Peyer's patch (tissue), 4 donors: ENCODE measurements at regions not wholly inside any gene's neighbourhood (a gene's known extent, or its start where the extent isn't known, plus 50 kb on each side); places are given as distances from the start of the nearest gene placed in this dataset.

Source experiments
- DNase-seq, 3 donors: peaks; one replicate each; pipeline ENCODE4 v3.0.0-alpha.2; 2017 to 2019
- H3K27ac ChIP-seq, 4 donors: fragments of 200-600 bp; sonication (generic); one replicate each; pipeline ENCODE4 v1.5.1; 2016 to 2019
- H3K27me3 ChIP-seq, 2 donors: fragments of 200-600 bp; sonication (generic); one replicate each; pipeline ENCODE4 v1.5.1; 2019
- H3K36me3 ChIP-seq, 3 donors: fragments of 200-600 bp; sonication (generic); one replicate each; pipeline ENCODE4 v1.5.1; 2016 to 2019
- H3K4me1 ChIP-seq, 4 donors: fragments of 200-600 bp; sonication (generic); one replicate each; pipeline ENCODE4 v1.5.1; 2016 to 2019
- H3K4me3 ChIP-seq, 4 donors: fragments of 200-600 bp; sonication (generic); 1 replicate in 3 of 4; 2 replicates in 1 of 4; pipeline ENCODE4 v1.5.1; 2016 to 2019; ENCODE audit warnings: mild to moderate bottlenecking in 1 of 4
- H3K9me3 ChIP-seq, 4 donors: fragments of 200-600 bp; sonication (generic); one replicate each; pipeline ENCODE4 v1.5.1; 2016 to 2019; ENCODE audit warnings: mild to moderate bottlenecking in 1 of 4
- CTCF ChIP-seq, 6 experiments: fragments of 450-650 bp in 4 of 6; fragments of 200-600 bp in 2 of 6; sonication (generic) in 1 of 6; IDR thresholded peaks; one replicate each; pipeline ENCODE4 v1.5.1; 2017 to 2019; ENCODE audit warnings: antibody characterized with exemption in 6 of 6, mild to moderate bottlenecking in 3 of 6, moderate library complexity in 1 of 6
- POLR2A ChIP-seq, 2 donors: fragments of 450-650 bp; IDR thresholded peaks; one replicate each; pipeline ENCODE4 v1.5.1; 2017; ENCODE audit warnings: antibody characterized with exemption in 2 of 2, mild to moderate bottlenecking in 2 of 2, moderate library complexity in 2 of 2

GRCh38 chr3:145058483-145058882 lies 1086.9 kb downstream of the DIPK2A start:
- no peak overlapping the region for H3K27ac ChIP-seq
- H3K4me1 ChIP-seq: no peaks in the 10 kb centered on the region
- no peak overlapping the region for H3K4me3 ChIP-seq
- H3K27me3 ChIP-seq: no peaks in the 10 kb centered on the region
- TF ChIP-seq POLR2A (IDR thresholded peaks at IDR 0.05): no peak
- no peak for TF ChIP-seq CTCF (IDR thresholded peaks at IDR 0.05)
- no peaks in the 10 kb centered on the region for H3K36me3 ChIP-seq
- no peak for DNase-seq
- peaks cover 0 to 4% (median 1%) of the 10 kb centered on the region in 4 donors for H3K9me3 ChIP-seq

GRCh38 chr3:145063616-145064015 lies 1092.0 kb downstream of the DIPK2A start:
- no peak for TF ChIP-seq POLR2A (IDR thresholded peaks at IDR 0.05)
- TF ChIP-seq CTCF (IDR thresholded peaks at IDR 0.05): no peak

GRCh38 chr3:145070795-145071194 lies 1090.2 kb downstream of the PLOD2 start:
- Histone ChIP-seq H3K9me3 (no peaks in the 10 kb centered on the region), H3K4me1 (no peaks in the 10 kb centered on the region), H3K27ac (no peak overlapping the region), H3K27me3 (no peaks in the 10 kb centered on the region), H3K4me3 (no peak overlapping the region), H3K36me3 (no peaks in the 10 kb centered on the region)
- DNase-seq: no peak
- TF ChIP-seq CTCF (IDR thresholded peaks at IDR 0.05): no peak

More at GRCh38 chr3:145063616-145064015, 1092.0 kb downstream of the DIPK2A start:
- no peak overlapping the region for H3K27ac ChIP-seq
- no peaks in the 10 kb centered on the region for H3K36me3 ChIP-seq
- no peak overlapping the region for H3K4me3 ChIP-seq
- no peaks in the 10 kb centered on the region for H3K4me1 ChIP-seq
- H3K27me3 ChIP-seq: no peaks in the 10 kb centered on the region
- no peak for DNase-seq
- H3K9me3 ChIP-seq: peaks cover 0 to 4% (median 1%) of the 10 kb centered on the region in 4 donors

- Histone ChIP-seq H3K27ac (no peak overlapping the region), H3K9me3 (no peaks in the 10 kb centered on the region), H3K4me3 (no peak overlapping the region), H3K27me3 (no peaks in the 10 kb centered on the region), H3K4me1 (no peaks in the 10 kb centered on the region), H3K36me3 (no peaks in the 10 kb centered on the region)
- TF ChIP-seq POLR2A (IDR thresholded peaks at IDR 0.05): no peak
- TF ChIP-seq CTCF (IDR thresholded peaks at IDR 0.05): no peak
- no peak for DNase-seq
Observed at GRCh38 chr3:145079436-145079835, 1081.5 kb downstream of the PLOD2 start.

GRCh38 chr3:145087038-145087437 lies 1073.9 kb downstream of the PLOD2 start:
- no peaks in the 10 kb centered on the region for H3K36me3 ChIP-seq
- H3K27me3 ChIP-seq: no peaks in the 10 kb centered on the region
- H3K9me3 ChIP-seq: no peaks in the 10 kb centered on the region
- H3K27ac ChIP-seq: no peak overlapping the region
- H3K4me1 ChIP-seq: no peaks in the 10 kb centered on the region
- DNase-seq: no peak
- H3K4me3 ChIP-seq: no peak overlapping the region
- TF ChIP-seq CTCF (IDR thresholded peaks at IDR 0.05) (no peak), POLR2A (IDR thresholded peaks at IDR 0.05) (no peak)

- Histone ChIP-seq H3K27ac (no peak overlapping the region), H3K27me3 (no peaks in the 10 kb centered on the region), H3K36me3 (no peaks in the 10 kb centered on the region), H3K4me3 (no peak overlapping the region), H3K4me1 (no peaks in the 10 kb centered on the region), H3K9me3 (no peaks in the 10 kb centered on the region)
- no peak for DNase-seq
- no peak for TF ChIP-seq POLR2A (IDR thresholded peaks at IDR 0.05)
Observed at GRCh38 chr3:145088917-145089316, 1072.1 kb downstream of the PLOD2 start.
